GM12892 (cell line): ENCODE measurements at regions not wholly inside any gene's neighbourhood (a gene's known extent, or its start where the extent isn't known, plus 50 kb on each side); places are given as distances from the start of the nearest gene placed in this dataset.

ENCODE experiments used
- DNase-seq: peaks from one replicate; pipeline ENCODE4 v3.0.0; 2011; ENCODE audit not compliant: insufficient read length
- FAIRE-seq: peaks from 2 replicates; lab custom pipeline; 2011; peaks lifted over from hg19 to GRCh38; lab: Jason Lieb, UNC
- POLR2A ChIP-seq: IDR thresholded peaks from 2 replicates; pipeline ENCODE4 v1.6.1; 2011; ENCODE audit warnings: low read depth, low read length, control low read depth
- POLR2AphosphoS5 ChIP-seq: IDR thresholded peaks from 2 replicates; pipeline ENCODE4 v1.6.1; 2011; ENCODE audit warnings: low read depth, low read length, control low read depth
- TAF1 ChIP-seq: IDR thresholded peaks from 2 replicates; pipeline ENCODE4 v1.6.1; 2011; ENCODE audit warnings: low read depth, mild to moderate bottlenecking, control low read depth, low read length, borderline replicate concordance

GRCh38 chr11:86193297-86194095, 51.1 kb upstream of the EED start:
- TF ChIP-seq POLR2A (no peak), POLR2AphosphoS5 (no peak), TAF1 (no peak)
- peak; percentile 87 for FAIRE-seq
- peak; percentile 47 for DNase-seq

DNA sequence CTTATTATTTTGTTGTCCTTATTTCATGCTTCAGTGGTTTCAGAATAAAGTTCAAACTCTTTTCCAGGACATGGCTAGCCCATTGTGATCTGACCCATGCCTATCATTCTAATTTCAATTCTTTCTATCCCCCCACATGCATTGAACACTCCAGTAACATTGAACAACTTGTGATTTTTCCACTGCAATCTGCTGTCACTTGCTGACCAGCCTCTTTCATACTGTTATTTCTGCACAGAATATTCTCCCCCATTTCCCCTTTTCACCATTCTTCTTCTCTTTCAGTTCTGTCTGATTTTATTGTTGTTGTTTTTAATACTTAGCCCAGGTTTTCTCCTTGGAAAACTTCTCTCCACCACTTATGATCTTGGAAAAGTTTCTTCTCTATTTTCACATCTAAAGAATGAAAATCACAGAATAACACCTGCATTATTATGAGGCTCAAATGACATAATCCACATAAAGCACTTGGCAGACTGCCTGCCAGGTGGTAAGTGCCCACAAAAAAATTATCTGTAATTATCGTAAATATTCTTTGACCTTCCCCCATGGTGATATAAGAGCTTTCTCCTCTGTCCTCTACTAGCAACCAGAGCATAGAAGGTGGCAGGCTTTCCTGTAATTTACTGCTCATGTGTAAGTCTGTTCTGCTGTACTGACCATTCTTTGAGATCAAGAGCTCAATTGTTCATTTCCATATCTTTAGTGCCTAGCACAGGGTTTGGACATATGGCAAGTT, 51.9 kb upstream of the EED start:
- DNase-seq, result no peak
- FAIRE-seq, result peak; percentile 82
- no peak for TF ChIP-seq POLR2AphosphoS5
- no peak for TF ChIP-seq TAF1
- TF ChIP-seq POLR2A, result no peak

DNA sequence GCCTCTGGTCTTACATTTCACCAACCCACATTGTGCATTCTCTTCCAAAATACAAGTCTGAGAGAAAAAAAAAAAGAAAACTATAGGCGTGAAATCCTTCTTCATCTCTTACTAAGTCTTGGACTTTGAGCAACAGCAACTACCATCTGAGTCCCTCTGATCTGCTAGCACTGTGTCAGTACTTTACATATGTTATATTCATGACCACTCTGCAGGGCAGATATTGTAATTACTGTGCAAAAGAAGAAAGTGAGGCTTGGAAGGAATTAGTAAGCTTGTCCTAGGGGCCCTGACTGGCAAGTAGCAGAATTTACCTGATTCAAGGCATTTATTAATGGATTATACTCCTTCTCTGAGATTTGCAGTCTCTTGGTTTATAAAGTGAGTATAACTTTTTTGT, 52.7 kb upstream of the EED start:
- no peak for FAIRE-seq
- TF ChIP-seq POLR2AphosphoS5 (no peak), TAF1 (no peak), POLR2A (no peak)

DNA sequence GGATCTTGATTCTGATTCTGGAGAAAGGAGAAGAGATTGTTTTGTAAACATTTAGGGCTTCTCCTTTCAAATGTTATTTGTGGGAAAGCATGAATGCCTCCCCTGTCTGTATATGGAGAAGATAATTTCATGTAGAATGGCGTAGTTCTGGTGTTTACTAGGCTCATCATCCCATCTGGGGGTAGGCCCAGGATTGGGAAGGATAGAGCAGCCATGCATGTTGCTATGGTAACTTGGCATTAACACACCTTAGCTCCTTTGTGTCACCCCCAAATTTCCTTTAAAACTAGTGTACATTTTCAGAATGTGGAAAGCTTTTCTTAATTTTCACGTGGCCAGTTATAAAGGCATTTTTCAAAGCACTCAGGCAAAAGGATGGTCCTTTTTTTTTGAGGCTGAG, 57.5 kb upstream of the EED start:
- no peak for FAIRE-seq
- no peak for DNase-seq
- TF ChIP-seq POLR2A, result no peak
- no peak for TF ChIP-seq POLR2AphosphoS5
- no peak for TF ChIP-seq TAF1

More for the DNA sequence above, 52.7 kb upstream of the EED start:
- no peak for DNase-seq

DNA sequence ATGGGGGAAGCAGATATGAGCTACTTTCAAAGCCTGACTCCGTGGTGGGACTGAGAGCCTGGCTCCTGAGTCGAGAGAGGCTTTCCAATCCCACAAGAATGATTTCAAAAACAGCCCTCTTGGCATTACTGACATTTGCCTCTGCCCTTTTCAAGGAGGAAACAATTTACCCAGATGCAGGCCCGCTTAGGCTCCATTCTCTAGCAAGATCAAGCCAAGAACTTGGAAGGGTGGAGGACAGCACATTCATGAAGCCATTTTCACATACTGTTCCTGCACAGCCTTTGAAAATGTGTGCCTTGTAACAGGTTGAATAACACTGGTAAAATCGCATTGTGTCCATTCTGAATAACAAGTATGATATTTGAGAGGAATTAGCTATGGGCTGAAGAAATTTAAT, 58.2 kb upstream of the EED start:
- FAIRE-seq (peak; percentile 5), DNase-seq (no peak)
- TF ChIP-seq TAF1 (no peak), POLR2AphosphoS5 (no peak), POLR2A (no peak)

DNA sequence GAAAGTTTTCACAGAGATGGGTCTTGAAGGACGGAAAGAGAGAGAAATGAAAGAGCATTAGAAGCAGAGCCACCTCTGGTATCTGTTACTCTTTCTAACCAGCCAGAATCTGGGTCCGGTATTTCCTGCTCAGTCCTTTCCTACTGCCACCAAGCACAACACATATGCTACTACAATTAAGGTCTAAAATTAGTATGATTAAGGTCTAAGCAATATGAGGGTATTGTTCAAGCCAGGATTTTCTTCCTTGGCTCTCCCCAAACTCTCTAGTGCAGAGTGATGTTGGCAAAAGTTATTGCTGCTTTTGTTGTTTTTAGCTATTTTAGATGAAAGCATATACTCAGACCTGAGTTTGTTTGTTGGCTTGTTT, 59.2 kb upstream of the EED start:
- no peak for TF ChIP-seq POLR2A
- no peak for TF ChIP-seq POLR2AphosphoS5
- no peak for TF ChIP-seq TAF1
- no peak for FAIRE-seq

GRCh38 chr11:86184728-86185380, 59.7 kb upstream of the EED start:
- no peak for FAIRE-seq
- no peak for TF ChIP-seq POLR2A
- TF ChIP-seq TAF1, result no peak
- TF ChIP-seq POLR2AphosphoS5, result no peak
- no peak for DNase-seq

More for the DNA sequence above, 59.2 kb upstream of the EED start:
- DNase-seq, result no peak

DNA sequence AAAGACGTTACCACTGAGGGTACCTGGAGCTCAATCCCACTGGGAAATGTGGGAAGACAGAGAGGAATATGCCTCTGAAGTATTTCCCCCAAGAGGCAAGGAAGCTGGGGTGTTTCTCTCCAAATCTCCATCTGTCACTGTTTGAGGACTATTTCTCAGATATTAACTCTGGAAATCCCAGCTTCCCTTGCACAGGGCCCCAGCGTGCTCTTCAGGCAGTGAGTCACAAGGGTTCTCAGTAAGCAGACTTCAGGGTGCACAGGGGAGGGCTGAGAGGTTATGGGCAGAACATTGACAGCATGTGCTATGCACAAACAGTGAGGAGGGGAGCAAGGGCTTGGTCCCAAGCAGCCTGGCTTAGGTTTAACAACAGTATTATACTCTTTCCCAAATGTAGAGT, 60.9 kb upstream of the EED start:
- no peak for DNase-seq
- no peak for FAIRE-seq
- TF ChIP-seq POLR2AphosphoS5, result no peak
- no peak for TF ChIP-seq TAF1
- TF ChIP-seq POLR2A, result no peak

DNA sequence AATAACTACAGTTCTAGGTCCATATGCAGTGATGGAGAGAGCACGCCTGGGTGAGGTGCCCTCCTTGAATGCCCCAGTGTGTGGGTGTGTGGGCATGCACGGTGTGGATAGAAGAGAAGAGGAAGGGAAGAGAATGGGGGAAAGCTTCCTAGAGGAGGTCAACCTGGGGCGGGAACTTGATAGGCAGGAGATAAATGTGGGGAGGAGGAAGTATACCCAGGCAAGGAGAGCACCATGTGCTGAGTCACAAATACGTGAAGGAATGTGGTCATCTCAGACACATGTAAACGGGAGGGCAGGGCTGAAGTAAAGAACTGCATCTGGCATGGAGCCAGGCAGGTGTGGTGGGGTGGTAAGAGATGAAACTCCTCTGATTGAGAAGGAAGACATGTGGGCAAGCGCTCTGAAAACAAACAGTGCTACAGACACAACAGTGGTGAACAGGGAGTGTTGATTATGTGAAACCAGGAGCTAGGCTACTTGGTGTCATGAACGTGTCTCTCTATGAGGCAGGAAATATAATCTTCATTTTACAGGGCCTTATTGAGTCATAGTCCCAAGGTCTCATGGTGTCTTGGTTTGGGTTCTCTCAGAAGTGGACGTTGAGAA, 61.5 kb upstream of the EED start:
- FAIRE-seq (peak; percentile 78), DNase-seq (no peak)
- TF ChIP-seq TAF1 (no peak), POLR2A (no peak), POLR2AphosphoS5 (no peak)

DNA sequence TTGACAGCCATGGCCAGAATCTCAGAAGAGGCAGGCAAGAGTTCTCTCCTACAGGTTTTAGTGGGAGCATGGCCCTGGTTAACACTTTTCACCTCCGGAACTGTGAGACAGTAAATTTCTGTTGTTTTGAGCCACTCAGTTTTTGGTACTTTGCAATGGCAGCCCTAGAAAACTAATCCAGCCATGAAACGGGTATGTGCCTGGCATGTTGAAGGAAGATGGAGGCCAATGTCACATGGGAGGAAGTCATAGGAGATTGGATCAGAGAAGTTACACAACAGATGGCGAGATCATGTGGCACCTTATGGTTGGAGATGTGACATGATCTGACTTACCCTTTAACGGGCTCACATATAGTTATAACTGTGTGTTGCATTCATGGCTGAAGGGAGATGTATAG, 63.2 kb upstream of the EED start:
- no peak for TF ChIP-seq TAF1
- no peak for TF ChIP-seq POLR2AphosphoS5
- TF ChIP-seq POLR2A, result no peak
- FAIRE-seq, result no peak
- no peak for DNase-seq

- FAIRE-seq (no peak), DNase-seq (no peak)
- TF ChIP-seq TAF1 (no peak), POLR2AphosphoS5 (no peak), POLR2A (no peak)
These were observed 63.7 kb upstream of the EED start for GRCh38 chr11:86180851-86181250.
